Parathyroid adenoma (tissue), 2 donors: ENCODE measurements at regions not wholly inside any gene's neighbourhood (a gene's known extent, or its start where the extent isn't known, plus 50 kb on each side); places are given as distances from the start of the nearest gene placed in this dataset.

Experiments used
- H2AFZ ChIP-seq: fragments of 300-600 bp; sonication (generic); one replicate; pipeline ENCODE4 v1.7.0; 2017; ENCODE audit warnings: antibody characterized with exemption, mild to moderate bottlenecking
- H3K27ac ChIP-seq: fragments of 300-600 bp; sonication (generic); one replicate; pipeline ENCODE4 v1.7.0; 2017
- H3K27me3 ChIP-seq: fragments of 300-600 bp; sonication (generic); one replicate; pipeline ENCODE4 v1.7.0; 2017; ENCODE audit warnings: low read length; ENCODE audit not compliant: control insufficient read depth, insufficient read depth
- H3K36me3 ChIP-seq: fragments of 300-600 bp; sonication (generic); one replicate; pipeline ENCODE4 v1.7.0; 2017; ENCODE audit warnings: low read length; ENCODE audit not compliant: control insufficient read depth, insufficient read depth
- H3K4me1 ChIP-seq: fragments of 300-600 bp; sonication (generic); one replicate; pipeline ENCODE4 v1.7.0; 2017; ENCODE audit warnings: control low read depth
- H3K4me2 ChIP-seq: fragments of 300-600 bp; sonication (generic); one replicate; pipeline ENCODE4 v1.7.0; 2017; ENCODE audit warnings: low read length
- H3K4me3 ChIP-seq: fragments of 300-600 bp; sonication (generic); one replicate; pipeline ENCODE4 v1.7.0; 2017; ENCODE audit warnings: low read depth, low read length
- H3K79me2 ChIP-seq: fragments of 300-600 bp; sonication (generic); one replicate; pipeline ENCODE4 v1.7.0; 2017; ENCODE audit warnings: control low read depth
- H3K9ac ChIP-seq: fragments of 300-600 bp; sonication (generic); one replicate; pipeline ENCODE4 v1.7.0; 2017; ENCODE audit warnings: mild to moderate bottlenecking
- H3K9me3 ChIP-seq: fragments of 300-600 bp; sonication (generic); one replicate; pipeline ENCODE4 v1.7.0; 2017; ENCODE audit warnings: low read length; ENCODE audit not compliant: control insufficient read depth
- CTCF ChIP-seq: fragments of 300-600 bp; sonication (generic); IDR thresholded peaks from one replicate; pipeline ENCODE4 v1.7.0; 2017; ENCODE audit warnings: antibody characterized with exemption, mild to moderate bottlenecking
- donor health status: primary hyperparathyroidism.

- H3K36me3 ChIP-seq: no peaks in the 10 kb centered on the region
- no peaks in the 10 kb centered on the region for H3K4me1 ChIP-seq
- no peak overlapping the region for H3K9ac ChIP-seq
- H3K4me2 ChIP-seq: no peak overlapping the region
- no peak for TF ChIP-seq CTCF
- H3K27me3 ChIP-seq: no peaks in the 10 kb centered on the region
- no peak overlapping the region for H2AFZ ChIP-seq
- no peak overlapping the region for H3K4me3 ChIP-seq
- H3K79me2 ChIP-seq: no peaks in the 10 kb centered on the region
- H3K27ac ChIP-seq: no peak overlapping the region
- H3K9me3 ChIP-seq: no peaks in the 10 kb centered on the region
Measured at GRCh38 chr5:38706376-38706775, 139.4 kb upstream of the OSMR start.

- H3K4me2 ChIP-seq: no peak overlapping the region
- H3K9ac ChIP-seq: no peak overlapping the region
- H3K36me3 ChIP-seq: no peaks in the 10 kb centered on the region
- no peak overlapping the region for H2AFZ ChIP-seq
- no peak overlapping the region for H3K27ac ChIP-seq
- H3K4me1 ChIP-seq: no peaks in the 10 kb centered on the region
- H3K4me3 ChIP-seq: no peak overlapping the region
- TF ChIP-seq CTCF: no peak
- no peaks in the 10 kb centered on the region for H3K27me3 ChIP-seq
- H3K79me2 ChIP-seq: no peaks in the 10 kb centered on the region
- no peaks in the 10 kb centered on the region for H3K9me3 ChIP-seq
Measured at GRCh38 chr5:38707352-38708210, 138.2 kb upstream of the OSMR start.

GRCh38 chr5:38709678-38710306, 136.0 kb upstream of the OSMR start:
- Histone ChIP-seq H3K4me2 (no peak overlapping the region), H3K27ac (no peak overlapping the region), H3K9me3 (no peaks in the 10 kb centered on the region), H3K27me3 (no peaks in the 10 kb centered on the region), H3K4me1 (no peaks in the 10 kb centered on the region), H3K4me3 (no peak overlapping the region), H2AFZ (no peak overlapping the region), H3K36me3 (no peaks in the 10 kb centered on the region), H3K9ac (no peak overlapping the region), H3K79me2 (no peaks in the 10 kb centered on the region)
- no peak for TF ChIP-seq CTCF

GRCh38 chr5:38710627-38711026, 135.2 kb upstream of the OSMR start:
- Histone ChIP-seq H3K36me3 (no peaks in the 10 kb centered on the region), H3K27me3 (no peaks in the 10 kb centered on the region), H3K79me2 (no peaks in the 10 kb centered on the region), H3K4me1 (no peaks in the 10 kb centered on the region), H3K4me2 (no peak overlapping the region), H3K27ac (no peak overlapping the region), H3K9ac (no peak overlapping the region), H3K9me3 (no peaks in the 10 kb centered on the region), H3K4me3 (no peak overlapping the region), H2AFZ (no peak overlapping the region)
- TF ChIP-seq CTCF: no peak
